Right lobe of liver (tissue), 4 donors: ENCODE measurements at regions not wholly inside any gene's neighbourhood (a gene's known extent, or its start where the extent isn't known, plus 50 kb on each side); places are given as distances from the start of the nearest gene placed in this dataset.

Experiments
- CTCF ChIP-seq, 4 donors: fragments of 200-600 bp in 3 of 4; fragments of 450-650 bp in 1 of 4; IDR thresholded peaks; one replicate each; pipeline versions ENCODE4 v1.5.1 to v1.8.0; 2016 to 2022; ENCODE audit warnings: antibody characterized with exemption in 4 of 4, mild to moderate bottlenecking in 2 of 4
- POLR2A ChIP-seq: fragments of 450-650 bp; IDR thresholded peaks from one replicate; pipeline ENCODE4 v1.6.1; 2017; ENCODE audit warnings: antibody characterized with exemption, mild to moderate bottlenecking
- donor health status: DM: no; HTN: no; CAD: no.
- donor health status: DM: no; HTN: no; CAD: no.
- donor health status: DM: no; HTN: yes; CAD: no.

GRCh38 chr7:9598411-9598810 lies 1165.0 kb downstream of the NXPH1 start:
- TF ChIP-seq CTCF (IDR thresholded peaks at IDR 0.05) = no peak
- TF ChIP-seq POLR2A = no peak
